Liver (tissue), 8 donors: ENCODE measurements at regions not wholly inside any gene's neighbourhood (a gene's known extent, or its start where the extent isn't known, plus 50 kb on each side); places are given as distances from the start of the nearest gene placed in this dataset.

ENCODE experiments used
- DNase-seq: peaks from one replicate; pipeline ENCODE4 v3.0.0-alpha.2; 2017; ENCODE audit warnings: low spot score
- H3K27ac ChIP-seq, 2 donors: one replicate each; pipeline ENCODE4 v1.7.0; 2013; ENCODE audit warnings: inconsistent platforms in 2 of 2, low read length in 2 of 2, control low read depth in 1 of 2, low read depth in 1 of 2, mild to moderate bottlenecking in 1 of 2
- H3K27me3 ChIP-seq, 4 donors: one replicate each; pipeline versions ENCODE4 v1.6.1 to v1.7.0; 2013; ENCODE audit warnings: low read length in 3 of 4, inconsistent platforms in 1 of 4, mild to moderate bottlenecking in 1 of 4, moderate library complexity in 1 of 4; ENCODE audit not compliant: control insufficient read depth in 4 of 4, insufficient read depth in 4 of 4
- H3K36me3 ChIP-seq, 4 donors: one replicate each; pipeline versions ENCODE4 v1.6.1 to v1.7.0; 2013; ENCODE audit warnings: low read length in 3 of 4, mild to moderate bottlenecking in 3 of 4, low read depth in 1 of 4, moderate library complexity in 1 of 4; ENCODE audit not compliant: control insufficient read depth in 4 of 4, insufficient read depth in 3 of 4
- H3K4me1 ChIP-seq, 4 donors: one replicate each; pipeline versions ENCODE4 v1.6.1 to v1.7.0; 2013; ENCODE audit warnings: low read length in 3 of 4, mild to moderate bottlenecking in 3 of 4, moderate library complexity in 1 of 4; ENCODE audit not compliant: control insufficient read depth in 4 of 4, insufficient read depth in 4 of 4
- H3K4me3 ChIP-seq, 3 donors: one replicate each; pipeline versions ENCODE4 v1.6.1 to v1.7.0; 2013; ENCODE audit warnings: low read length in 3 of 3, control low read depth in 1 of 3, low read depth in 1 of 3, mild to moderate bottlenecking in 1 of 3
- H3K9ac ChIP-seq, 2 donors: one replicate each; pipeline ENCODE4 v1.7.0; 2013; ENCODE audit warnings: low read length in 2 of 2, mild to moderate bottlenecking in 2 of 2, moderate library complexity in 2 of 2, control low read depth in 1 of 2, low read depth in 1 of 2
- H3K9me3 ChIP-seq, 4 donors: one replicate each; pipeline versions ENCODE4 v1.6.1 to v1.7.0; 2013; ENCODE audit warnings: low read length in 3 of 4; ENCODE audit not compliant: control insufficient read depth in 4 of 4
- CTCF ChIP-seq: fragments of 150-350 bp; IDR thresholded peaks from 2 replicates; pipeline ENCODE4 v1.5.1; 2017; ENCODE audit warnings: improper control_type of control experiment, low read depth, low read length; ENCODE audit not compliant: missing input control
- EGR1 ChIP-seq, 2 donors: IDR thresholded peaks; 2 replicates each; pipeline ENCODE4 v1.6.1; 2016 to 2018; ENCODE audit warnings: antibody characterized with exemption in 2 of 2, low read depth in 2 of 2
- FOXA1 ChIP-seq: IDR thresholded peaks from 2 replicates; pipeline ENCODE4 v1.6.1; 2016; ENCODE audit warnings: antibody characterized with exemption
- FOXA2 ChIP-seq: IDR thresholded peaks from 2 replicates; pipeline ENCODE4 v1.6.1; 2016; ENCODE audit warnings: antibody characterized with exemption
- GABPA ChIP-seq, 2 donors: IDR thresholded peaks in 1 of 2; conservative IDR thresholded peaks in 1 of 2; 2 replicates each; pipeline ENCODE4 v1.6.1; 2016; ENCODE audit warnings: antibody characterized with exemption in 2 of 2, mild to moderate bottlenecking in 1 of 2, moderate library complexity in 1 of 2
- HNF4A ChIP-seq, 2 donors: conservative IDR thresholded peaks; 2 replicates each; pipeline ENCODE4 v1.6.1; 2016; ENCODE audit warnings: antibody characterized with exemption in 2 of 2, mild to moderate bottlenecking in 2 of 2
- HNF4G ChIP-seq: IDR thresholded peaks from 2 replicates; pipeline ENCODE4 v1.6.1; 2016; ENCODE audit warnings: antibody characterized with exemption
- NR2F2 ChIP-seq: IDR thresholded peaks from 2 replicates; pipeline ENCODE4 v1.6.1; 2016; ENCODE audit warnings: antibody characterized with exemption
- REST ChIP-seq: IDR thresholded peaks from 2 replicates; pipeline ENCODE4 v1.6.1; 2016; ENCODE audit warnings: antibody characterized with exemption, mild to moderate bottlenecking
- RXRA ChIP-seq, 2 donors: IDR thresholded peaks; 2 replicates each; pipeline ENCODE4 v1.6.1; 2017 to 2018; ENCODE audit warnings: antibody characterized with exemption in 2 of 2, mild to moderate bottlenecking in 1 of 2
- SP1 ChIP-seq: IDR thresholded peaks from 2 replicates; pipeline ENCODE4 v1.6.1; 2018; ENCODE audit warnings: antibody characterized with exemption, mild to moderate bottlenecking
- TAF1 ChIP-seq: conservative IDR thresholded peaks from 2 replicates; pipeline ENCODE4 v1.6.1; 2016; ENCODE audit warnings: antibody characterized with exemption, mild to moderate bottlenecking
- YY1 ChIP-seq: IDR thresholded peaks from 2 replicates; pipeline ENCODE4 v1.6.1; 2016; ENCODE audit warnings: antibody characterized with exemption, mild to moderate bottlenecking
- ZBTB33 ChIP-seq: IDR thresholded peaks from 2 replicates; pipeline ENCODE4 v1.6.1; 2016; ENCODE audit warnings: antibody characterized with exemption
- WGBS: extraction: QIAGEN DNeasy Blood & Tissue Kit; methylation state at CpG from one replicate; pipeline ENCODE4 v1.1.7; 2013; 5-methylcytosine and 5-hydroxymethylcytosine counted together
- donor health status: healthy.
- donor health status: healthy.
- donor health status: healthy.
- donor health status: healthy.
- donor health status: healthy.

GRCh38 chr3:146889626-146890025 lies 284.5 kb upstream of the PLSCR5 start:
- H3K27ac ChIP-seq, result no peak overlapping the region
- WGBS, result 66% methylated on average over 1 of the region's 1 CpG

More at GRCh38 chr3:146889626-146890025, 284.5 kb upstream of the PLSCR5 start:
- Histone ChIP-seq H3K9me3 (no peaks in the 10 kb centered on the region), H3K9ac (no peak overlapping the region), H3K27me3 (no peaks in the 10 kb centered on the region), H3K4me3 (no peak overlapping the region), H3K4me1 (no peaks in the 10 kb centered on the region), H3K36me3 (no peaks in the 10 kb centered on the region)
- no peak for DNase-seq
- TF ChIP-seq HNF4A (conservative IDR thresholded peaks at IDR 0.05) (no peak), REST (no peak), TAF1 (no peak), YY1 (no peak), CTCF (no peak), NR2F2 (no peak), GABPA (IDR thresholded peaks at IDR 0.05 in 1 of 2, conservative IDR thresholded peaks at IDR 0.05 in 1 of 2) (no peak), EGR1 (IDR thresholded peaks at IDR 0.05; ENCODE audit: low read depth in 2 of 2) (no peak), SP1 (no peak), FOXA1 (no peak), HNF4G (no peak), RXRA (IDR thresholded peaks at IDR 0.05) (no peak), ZBTB33 (no peak), FOXA2 (no peak)
